ENCODE measurements at regions not wholly inside any gene's neighbourhood (a gene's known extent, or its start where the extent isn't known, plus 50 kb on each side); places are given as distances from the start of the nearest gene placed in this dataset.

DNA sequence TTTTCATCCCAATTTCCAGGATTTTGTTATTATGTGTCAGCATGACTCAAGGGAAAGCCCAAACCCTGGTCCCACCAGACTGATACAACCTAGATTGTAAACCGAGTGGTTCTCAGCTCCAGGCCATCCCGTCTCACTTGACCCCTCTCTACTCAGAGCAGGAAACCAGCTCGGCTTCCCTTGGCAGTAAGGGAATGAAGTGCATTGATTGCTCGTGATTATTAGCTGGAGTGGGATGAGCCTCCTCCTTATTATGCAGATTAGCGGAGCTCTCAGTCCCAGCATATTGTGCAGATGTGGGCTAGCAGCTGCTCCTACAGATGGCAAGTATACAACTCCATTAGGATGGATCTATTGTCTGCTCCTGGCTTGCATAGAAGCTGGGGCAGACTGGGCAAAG, 167.6 kb downstream of the LNPK start:
- TF ChIP-seq YY1 (IDR thresholded peaks at IDR 0.05; ENCODE audit: low read depth), result no peak
- TF ChIP-seq CREB1 (IDR thresholded peaks at IDR 0.05; ENCODE audit: low read depth), result no peak
- TF ChIP-seq TCF12 (IDR thresholded peaks at IDR 0.05; ENCODE audit: low read depth), result no peak
- no peak for TF ChIP-seq TEAD4 (IDR thresholded peaks at IDR 0.05)
- TF ChIP-seq EGR1 (IDR thresholded peaks at IDR 0.05), result no peak
- TF ChIP-seq, protein P1, sequence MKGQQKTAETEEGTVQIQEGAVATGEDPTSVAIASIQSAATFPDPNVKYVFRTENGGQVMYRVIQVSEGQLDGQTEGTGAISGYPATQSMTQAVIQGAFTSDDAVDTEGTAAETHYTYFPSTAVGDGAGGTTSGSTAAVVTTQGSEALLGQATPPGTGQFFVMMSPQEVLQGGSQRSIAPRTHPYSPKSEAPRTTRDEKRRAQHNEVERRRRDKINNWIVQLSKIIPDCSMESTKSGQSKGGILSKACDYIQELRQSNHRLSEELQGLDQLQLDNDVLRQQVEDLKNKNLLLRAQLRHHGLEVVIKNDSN (IDR thresholded peaks at IDR 0.05), result no peak
- no peak for TF ChIP-seq TAF1 (IDR thresholded peaks at IDR 0.05; ENCODE audit: low read depth)
- no peak for TF ChIP-seq NFIC (IDR thresholded peaks at IDR 0.05)
- no peak for TF ChIP-seq EP300 (IDR thresholded peaks at IDR 0.05; ENCODE audit: borderline replicate concordance)
- TF ChIP-seq ZBTB7A (IDR thresholded peaks at IDR 0.05; ENCODE audit: low read depth), result no peak
- no peak for TF ChIP-seq CEBPB (IDR thresholded peaks at IDR 0.05)
- TF ChIP-seq, protein P2, sequence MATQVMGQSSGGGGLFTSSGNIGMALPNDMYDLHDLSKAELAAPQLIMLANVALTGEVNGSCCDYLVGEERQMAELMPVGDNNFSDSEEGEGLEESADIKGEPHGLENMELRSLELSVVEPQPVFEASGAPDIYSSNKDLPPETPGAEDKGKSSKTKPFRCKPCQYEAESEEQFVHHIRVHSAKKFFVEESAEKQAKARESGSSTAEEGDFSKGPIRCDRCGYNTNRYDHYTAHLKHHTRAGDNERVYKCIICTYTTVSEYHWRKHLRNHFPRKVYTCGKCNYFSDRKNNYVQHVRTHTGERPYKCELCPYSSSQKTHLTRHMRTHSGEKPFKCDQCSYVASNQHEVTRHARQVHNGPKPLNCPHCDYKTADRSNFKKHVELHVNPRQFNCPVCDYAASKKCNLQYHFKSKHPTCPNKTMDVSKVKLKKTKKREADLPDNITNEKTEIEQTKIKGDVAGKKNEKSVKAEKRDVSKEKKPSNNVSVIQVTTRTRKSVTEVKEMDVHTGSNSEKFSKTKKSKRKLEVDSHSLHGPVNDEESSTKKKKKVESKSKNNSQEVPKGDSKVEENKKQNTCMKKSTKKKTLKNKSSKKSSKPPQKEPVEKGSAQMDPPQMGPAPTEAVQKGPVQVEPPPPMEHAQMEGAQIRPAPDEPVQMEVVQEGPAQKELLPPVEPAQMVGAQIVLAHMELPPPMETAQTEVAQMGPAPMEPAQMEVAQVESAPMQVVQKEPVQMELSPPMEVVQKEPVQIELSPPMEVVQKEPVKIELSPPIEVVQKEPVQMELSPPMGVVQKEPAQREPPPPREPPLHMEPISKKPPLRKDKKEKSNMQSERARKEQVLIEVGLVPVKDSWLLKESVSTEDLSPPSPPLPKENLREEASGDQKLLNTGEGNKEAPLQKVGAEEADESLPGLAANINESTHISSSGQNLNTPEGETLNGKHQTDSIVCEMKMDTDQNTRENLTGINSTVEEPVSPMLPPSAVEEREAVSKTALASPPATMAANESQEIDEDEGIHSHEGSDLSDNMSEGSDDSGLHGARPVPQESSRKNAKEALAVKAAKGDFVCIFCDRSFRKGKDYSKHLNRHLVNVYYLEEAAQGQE (IDR thresholded peaks at IDR 0.05; ENCODE audit: low read depth), result no peak
- no peak for TF ChIP-seq FOXM1 (IDR thresholded peaks at IDR 0.05; ENCODE audit: borderline replicate concordance, low read depth)
- TF ChIP-seq RAD21 (IDR thresholded peaks at IDR 0.05; ENCODE audit: low read depth), result no peak
- TF ChIP-seq, protein P3, sequence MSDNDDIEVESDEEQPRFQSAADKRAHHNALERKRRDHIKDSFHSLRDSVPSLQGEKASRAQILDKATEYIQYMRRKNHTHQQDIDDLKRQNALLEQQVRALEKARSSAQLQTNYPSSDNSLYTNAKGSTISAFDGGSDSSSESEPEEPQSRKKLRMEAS (IDR thresholded peaks at IDR 0.05), result no peak

DNA sequence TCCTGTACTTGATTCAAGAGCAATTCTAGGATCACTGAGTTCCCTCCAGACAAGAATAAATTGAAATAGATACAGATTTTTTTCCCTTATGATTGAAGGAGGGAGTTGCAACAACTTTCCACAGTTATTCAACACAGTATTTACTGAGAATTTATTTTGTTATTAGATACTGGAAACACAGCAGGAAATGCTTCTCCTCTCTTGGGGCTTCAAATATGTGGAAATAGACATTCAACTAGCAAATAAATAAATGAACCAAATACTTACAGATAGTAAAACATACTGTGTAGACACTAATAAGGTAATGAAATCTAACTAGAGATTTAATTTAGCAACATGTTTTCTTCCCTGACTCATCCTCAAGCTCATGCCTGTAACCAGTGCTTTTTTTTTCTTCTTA, 169.2 kb downstream of the LNPK start:
- TF ChIP-seq EP300 (IDR thresholded peaks at IDR 0.05; ENCODE audit: borderline replicate concordance), result no peak
- no peak for TF ChIP-seq EGR1 (IDR thresholded peaks at IDR 0.05)

DNA sequence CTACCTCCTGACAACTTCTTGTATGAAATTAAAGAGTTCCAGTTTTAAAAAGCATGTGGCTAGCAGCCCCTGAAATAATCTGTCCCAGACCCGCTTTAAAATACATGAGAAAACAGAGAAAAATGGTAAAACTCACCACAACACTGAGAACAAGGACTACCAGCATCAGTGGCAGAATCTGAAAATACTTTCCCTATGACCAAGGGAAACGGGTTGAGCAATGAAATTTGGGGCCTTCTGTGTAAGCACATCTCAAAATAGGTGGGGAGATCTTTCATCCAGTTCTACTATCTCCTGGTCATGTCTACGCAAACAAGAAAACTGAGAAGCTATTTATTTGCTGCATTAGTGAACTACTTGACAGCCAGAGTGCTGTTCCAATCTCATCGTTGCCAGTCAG, 172.3 kb downstream of the LNPK start:
- TF ChIP-seq NFIC (IDR thresholded peaks at IDR 0.05), result no peak
- TF ChIP-seq, protein P3 (IDR thresholded peaks at IDR 0.05), result no peak
- no peak for TF ChIP-seq YY1 (IDR thresholded peaks at IDR 0.05; ENCODE audit: low read depth)
- no peak for TF ChIP-seq TEAD4 (IDR thresholded peaks at IDR 0.05)
- TF ChIP-seq, protein P2 (IDR thresholded peaks at IDR 0.05; ENCODE audit: low read depth), result no peak
- TF ChIP-seq CEBPB (IDR thresholded peaks at IDR 0.05), result no peak
- TF ChIP-seq, protein P1 (IDR thresholded peaks at IDR 0.05), result no peak

DNA sequence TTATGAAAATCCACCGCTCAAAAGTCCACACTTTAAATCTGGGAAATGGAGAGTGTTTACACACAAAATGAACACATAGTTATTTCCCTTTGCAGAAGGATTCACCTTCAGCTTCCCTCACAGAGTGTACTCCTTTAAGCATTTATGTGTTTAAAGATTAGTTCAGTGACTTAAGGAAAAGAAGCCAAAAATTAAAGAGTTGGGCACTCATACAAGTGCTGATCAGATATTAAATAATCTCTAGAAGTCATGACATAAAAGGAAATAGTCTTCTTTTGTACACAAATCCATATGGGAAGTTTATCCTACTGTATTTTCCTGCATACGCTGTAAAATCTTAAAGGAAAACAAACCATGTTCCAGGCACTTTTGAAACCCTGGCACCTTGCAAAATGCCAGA, 174.2 kb downstream of the LNPK start:
- TF ChIP-seq TAF1 (IDR thresholded peaks at IDR 0.05; ENCODE audit: low read depth) (no peak), TEAD4 (IDR thresholded peaks at IDR 0.05) (no peak), NFIC (IDR thresholded peaks at IDR 0.05) (no peak), TCF12 (IDR thresholded peaks at IDR 0.05; ENCODE audit: low read depth) (no peak)
- TF ChIP-seq, protein P3 (IDR thresholded peaks at IDR 0.05), result no peak

DNA sequence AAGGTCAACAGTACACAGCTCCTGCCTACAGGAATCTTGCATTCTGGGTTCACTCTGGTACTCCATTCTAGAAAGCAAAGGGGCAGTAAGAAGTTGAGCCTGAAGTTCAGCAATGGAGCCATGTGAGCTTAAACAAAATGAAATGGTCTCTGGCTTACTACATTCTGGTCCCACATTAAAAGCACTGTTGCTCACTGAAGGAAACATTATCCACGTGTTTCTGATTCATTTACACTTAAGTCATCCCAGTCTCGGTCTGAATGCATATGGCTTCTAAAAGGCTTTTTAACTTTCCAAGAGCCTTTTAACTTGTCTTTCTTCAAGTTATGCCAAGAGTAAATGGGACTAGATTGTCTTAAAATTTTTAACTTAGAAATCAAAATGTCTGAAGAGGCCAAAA, 177.8 kb downstream of the LNPK start:
- no peak for TF ChIP-seq YY1 (IDR thresholded peaks at IDR 0.05; ENCODE audit: low read depth)
- TF ChIP-seq FOXM1 (IDR thresholded peaks at IDR 0.05; ENCODE audit: borderline replicate concordance, low read depth), result no peak

DNA sequence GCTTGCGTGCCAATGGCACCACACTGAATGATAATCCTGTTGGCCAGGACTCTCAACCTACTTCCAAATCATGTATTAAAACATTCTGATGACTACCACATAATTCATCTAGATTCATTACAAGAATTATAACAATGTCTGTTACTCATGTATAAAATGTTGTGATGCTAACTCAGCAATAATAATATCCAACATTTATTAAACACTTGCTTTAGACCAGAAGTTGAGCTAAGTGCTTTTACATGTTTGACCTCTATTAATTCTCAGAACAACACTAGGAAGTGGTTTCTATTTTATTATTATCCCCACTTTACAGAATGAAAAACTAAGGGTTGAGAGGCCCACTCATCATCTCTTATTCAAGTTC, 178.4 kb downstream of the LNPK start:
- TF ChIP-seq TCF12 (IDR thresholded peaks at IDR 0.05; ENCODE audit: low read depth) (no peak), CEBPB (IDR thresholded peaks at IDR 0.05) (no peak), ZBTB7A (IDR thresholded peaks at IDR 0.05; ENCODE audit: low read depth) (no peak), RAD21 (IDR thresholded peaks at IDR 0.05; ENCODE audit: low read depth) (no peak), EP300 (IDR thresholded peaks at IDR 0.05; ENCODE audit: borderline replicate concordance) (no peak), TEAD4 (IDR thresholded peaks at IDR 0.05) (no peak), FOXM1 (IDR thresholded peaks at IDR 0.05; ENCODE audit: borderline replicate concordance, low read depth) (no peak), CREB1 (IDR thresholded peaks at IDR 0.05; ENCODE audit: low read depth) (no peak), TAF1 (IDR thresholded peaks at IDR 0.05; ENCODE audit: low read depth) (no peak), YY1 (IDR thresholded peaks at IDR 0.05; ENCODE audit: low read depth) (no peak), NFIC (IDR thresholded peaks at IDR 0.05) (no peak), EGR1 (IDR thresholded peaks at IDR 0.05) (no peak)
- TF ChIP-seq, protein P2 (IDR thresholded peaks at IDR 0.05; ENCODE audit: low read depth), result no peak
- TF ChIP-seq, protein P3 (IDR thresholded peaks at IDR 0.05), result no peak
- TF ChIP-seq, protein P1 (IDR thresholded peaks at IDR 0.05), result no peak
